HepG2 (cell line): ENCODE measurements at regions not wholly inside any gene's neighbourhood (a gene's known extent, or its start where the extent isn't known, plus 50 kb on each side); places are given as distances from the start of the nearest gene placed in this dataset.

Experiments used
- ATAC-seq: fragments of 200-7000 bp; cut with Tn5 transposase; 3 replicates; pipeline ENCODE4 v1.9.1; 2020; ENCODE audit warnings: mild to moderate bottlenecking, moderate library complexity
- BruUV-seq: library from RNA; stranded (reverse); fragments of 400-500 nt; replicated peaks from 2 replicates; lab custom pipeline; 2021; lab: Mats Ljungman, UMichigan
- CTCF ChIA-PET: fragments of 300-600 bp; formaldehyde crosslinking; extraction: SDS; loops from one replicate; lab custom pipeline; 2021; ENCODE audit warnings: low total read pairs, inconsistent platforms, low intra/inter-chr PET ratio; lab: Yijun Ruan, JAX
- POLR2A ChIA-PET: fragments of 350-600 bp; sonication (Branson Sonifier 250); formaldehyde crosslinking; loops from one replicate; lab custom pipeline; 2020; ENCODE audit warnings: antibody characterized with exemption, inconsistent platforms; lab: Yijun Ruan, JAX
- DNase-seq: peaks from one replicate; pipeline ENCODE4 v3.0.0-alpha.2; 2015; ENCODE audit warnings: low spot score
- FAIRE-seq: peaks from 3 replicates; lab custom pipeline; 2011; peaks lifted over from hg19 to GRCh38; lab: Jason Lieb, UNC
- H2AFZ ChIP-seq: one replicate; pipeline ENCODE4 v1.6.1; 2011; ENCODE audit warnings: low read length, inconsistent platforms
- H3K27ac ChIP-seq: fragments of 300-600 bp; 3 replicates; pipeline ENCODE4 v1.8.0; 2011; ENCODE audit warnings: mixed run types, mild to moderate bottlenecking, mixed read lengths, low read length, inconsistent platforms; ENCODE audit not compliant: insufficient read depth; ENCODE audit errors: extremely low read length
- H3K27me3 ChIP-seq, 2 experiments: fragments of 200-600 bp in 1 of 2; 2 replicates in 1 of 2; 3 replicates in 1 of 2; pipeline versions ENCODE4 v1.6.0 to v1.8.0; 2011; ENCODE audit warnings: low read length in 2 of 2, mild to moderate bottlenecking in 2 of 2, moderate library complexity in 2 of 2, inconsistent platforms in 1 of 2; ENCODE audit not compliant: insufficient read depth in 2 of 2, control insufficient read depth in 1 of 2
- H3K36me3 ChIP-seq, 2 experiments: fragments of 200-600 bp in 1 of 2; replicated peaks in 1 of 2; 2 replicates in 1 of 2; 3 replicates in 1 of 2; pipeline versions ENCODE4 v1.5.1 to v1.8.0; 2011; ENCODE audit warnings: low read length in 2 of 2, inconsistent platforms in 1 of 2; ENCODE audit not compliant: insufficient read depth in 2 of 2, control insufficient read depth in 1 of 2
- H3K4me1 ChIP-seq: 2 replicates; pipeline ENCODE4 v1.5.1; 2012; ENCODE audit warnings: low read length, inconsistent platforms; ENCODE audit not compliant: insufficient read depth
- H3K4me2 ChIP-seq: 2 replicates; pipeline ENCODE4 v1.6.0; 2011; ENCODE audit warnings: low read depth, low read length, inconsistent platforms
- H3K4me3 ChIP-seq, 3 experiments: fragments of 200-600 bp in 1 of 3; sonication (generic), shearing (Covaris generic) in 1 of 3; replicated peaks in 1 of 3; 2 replicates each; pipeline ENCODE4 v1.5.1; 2011 to 2016; ENCODE audit warnings: low read length in 3 of 3, inconsistent platforms in 2 of 3, low read depth in 2 of 3, mild to moderate bottlenecking in 2 of 3, control low read depth in 1 of 3, mixed read lengths in 1 of 3; ENCODE audit not compliant: insufficient read depth in 1 of 3
- H3K79me2 ChIP-seq: one replicate; pipeline ENCODE4 v1.6.1; 2011; ENCODE audit warnings: low read length, inconsistent platforms; ENCODE audit not compliant: insufficient read depth
- H3K9ac ChIP-seq: 2 replicates; pipeline ENCODE4 v1.6.0; 2011; ENCODE audit warnings: mild to moderate bottlenecking, low read depth, low read length, inconsistent platforms; ENCODE audit not compliant: insufficient read depth
- H3K9me3 ChIP-seq: 2 replicates; pipeline ENCODE4 v1.5.1; 2012; ENCODE audit warnings: mild to moderate bottlenecking, low read length
- H4K20me1 ChIP-seq: 2 replicates; pipeline ENCODE4 v1.6.0; 2011; ENCODE audit warnings: inconsistent platforms, mild to moderate bottlenecking, low read length, moderate library complexity; ENCODE audit not compliant: insufficient read depth
- ISX ChIP-seq: sonication (generic); formaldehyde crosslinking; conservative IDR thresholded peaks from 2 replicates; pipeline ENCODE4 v1.5.0; 2020; ENCODE audit warnings: missing genetic modification reagents
- MEIS2 ChIP-seq: sonication (generic); formaldehyde crosslinking; IDR thresholded peaks from 2 replicates; pipeline ENCODE4 v1.9.0; 2021; ENCODE audit warnings: mild to moderate bottlenecking, missing genetic modification reagents
- RFX5 ChIP-seq: IDR thresholded peaks from 2 replicates; pipeline ENCODE4 v1.6.1; 2011; ENCODE audit warnings: low read depth, low read length, improper control_type of control experiment
- SIN3B ChIP-seq: fragments of 150-350 bp; IDR thresholded peaks from 2 replicates; pipeline ENCODE4 v1.6.1; 2014; ENCODE audit warnings: low read length
- SP5 ChIP-seq: IDR thresholded peaks from 2 replicates; pipeline ENCODE4 v1.6.1; 2016; ENCODE audit warnings: low read depth, borderline replicate concordance
- SRY ChIP-seq: sonication (generic); formaldehyde crosslinking; IDR thresholded peaks from 2 replicates; pipeline ENCODE4 v1.8.0; 2022; ENCODE audit warnings: mild to moderate bottlenecking, missing genetic modification reagents
- XBP1 ChIP-seq: sonication (generic); formaldehyde crosslinking; IDR thresholded peaks from 2 replicates; pipeline ENCODE4 v1.5.0; 2020; ENCODE audit warnings: missing genetic modification reagents
- ZNF343 ChIP-seq: sonication (generic); formaldehyde crosslinking; IDR thresholded peaks from 2 replicates; pipeline ENCODE4 v1.4.0; 2020; ENCODE audit warnings: mild to moderate bottlenecking, missing genetic modification reagents
- ZNF44 ChIP-seq: sonication (generic); formaldehyde crosslinking; IDR thresholded peaks from 2 replicates; pipeline ENCODE4 v1.5.1; 2020; ENCODE audit warnings: mild to moderate bottlenecking, missing genetic modification reagents
- ZNF441 ChIP-seq: sonication (generic); formaldehyde crosslinking; IDR thresholded peaks from 2 replicates; pipeline ENCODE4 v1.7.0; 2021; ENCODE audit warnings: missing genetic modification reagents, borderline replicate concordance
- ZNF652 ChIP-seq: IDR thresholded peaks from 2 replicates; pipeline ENCODE4 v1.6.1; 2016; ENCODE audit warnings: low read depth, borderline replicate concordance
- ZNF782 ChIP-seq: sonication (generic); formaldehyde crosslinking; IDR thresholded peaks from 2 replicates; pipeline ENCODE4 v1.4.0; 2020; ENCODE audit warnings: missing genetic modification reagents, mild to moderate bottlenecking, borderline replicate concordance
- WGBS: methylation state at CpG from one replicate; pipeline ENCODE4 v1.1.6; 2017; ENCODE audit warnings: low lambda C conversion rate; 5-methylcytosine and 5-hydroxymethylcytosine counted together
- in situ Hi-C: cut with HindIII; loops from 2 replicates; pipeline ENCODE4 v1.10.0; 2017; ENCODE audit warnings: low pct_unique_long_range_greater_than_20kb; ENCODE audit not compliant: extremely low pct_ligation_motif_present
- intact Hi-C: fragments of 100-400 bp; cut with micrococcal nuclease; formaldehyde crosslinking; loops from one replicate; pipeline ENCODE4 v1.10.0; 2022; ENCODE audit not compliant: unreplicated experiment
- TF ChIP-seq, protein P1 (sequence below): sonication (generic); formaldehyde crosslinking; IDR thresholded peaks from 2 replicates; pipeline ENCODE4 v1.5.0; 2020; ENCODE audit warnings: mild to moderate bottlenecking, missing genetic modification reagents
- TF ChIP-seq, protein P2 (sequence below): sonication (generic); formaldehyde crosslinking; IDR thresholded peaks from 2 replicates; pipeline ENCODE4 v1.5.1; 2020; ENCODE audit warnings: missing genetic modification reagents, mild to moderate bottlenecking, borderline replicate concordance
- TF ChIP-seq, protein P3 (sequence below): sonication (generic); formaldehyde crosslinking; IDR thresholded peaks from 2 replicates; pipeline ENCODE4 v1.4.0; 2020; ENCODE audit warnings: missing genetic modification reagents
- TF ChIP-seq, protein P4 (sequence below): fragments of 450-650 bp; IDR thresholded peaks from 2 replicates; pipeline ENCODE4 v1.6.1; 2017

DNA sequence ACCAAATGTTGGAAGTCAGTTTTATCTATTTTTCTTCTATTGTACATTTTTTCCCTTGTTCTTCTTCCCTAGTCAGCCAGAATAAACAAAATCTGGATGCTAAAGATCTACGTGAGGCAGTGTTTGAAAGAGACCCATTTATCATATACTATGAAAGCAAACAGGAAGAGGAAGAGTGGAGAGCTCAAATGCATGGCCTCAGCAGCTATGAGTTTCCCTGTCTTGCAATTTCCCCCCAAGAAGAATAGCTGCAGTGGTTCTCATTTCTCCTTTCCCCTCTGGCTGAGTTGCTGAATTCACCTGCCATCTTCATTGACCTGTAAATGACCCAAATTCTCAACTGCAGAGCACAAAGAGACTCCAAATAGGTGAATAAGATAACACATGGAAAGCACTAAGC lies 347.1 kb upstream of the NRP1 start:
- no peak overlapping the region for H3K9ac ChIP-seq
- H3K4me3 ChIP-seq = no peak overlapping the region
- ATAC-seq (no peak), FAIRE-seq (no peak), DNase-seq (no peak)
- no peaks in the 10 kb centered on the region for H3K79me2 ChIP-seq
- intact Hi-C loops = no loop called here
- H3K4me2 ChIP-seq = no peak overlapping the region
- no peaks in the 10 kb centered on the region for H3K4me1 ChIP-seq
- no peaks in the 10 kb centered on the region for H3K9me3 ChIP-seq
- ChIA-PET CTCF (no interaction called here), POLR2A (no interaction called here)
- in situ Hi-C loops = no loop called here
- 0 out of 5 replicates have a peak, but pooled peaks cover 0 to 3% of the 10 kb centered on the region in 2 experiments for H3K27me3 ChIP-seq
- BruUV-seq = no TSS peak
- 56% methylated on average over 1 of the region's 1 CpG for WGBS
- no peaks in the 10 kb centered on the region for H3K36me3 ChIP-seq
- no peak overlapping the region for H2AFZ ChIP-seq
- H4K20me1 ChIP-seq = no peaks in the 10 kb centered on the region
- no peak overlapping the region for H3K27ac ChIP-seq
- TF ChIP-seq, protein P1, sequence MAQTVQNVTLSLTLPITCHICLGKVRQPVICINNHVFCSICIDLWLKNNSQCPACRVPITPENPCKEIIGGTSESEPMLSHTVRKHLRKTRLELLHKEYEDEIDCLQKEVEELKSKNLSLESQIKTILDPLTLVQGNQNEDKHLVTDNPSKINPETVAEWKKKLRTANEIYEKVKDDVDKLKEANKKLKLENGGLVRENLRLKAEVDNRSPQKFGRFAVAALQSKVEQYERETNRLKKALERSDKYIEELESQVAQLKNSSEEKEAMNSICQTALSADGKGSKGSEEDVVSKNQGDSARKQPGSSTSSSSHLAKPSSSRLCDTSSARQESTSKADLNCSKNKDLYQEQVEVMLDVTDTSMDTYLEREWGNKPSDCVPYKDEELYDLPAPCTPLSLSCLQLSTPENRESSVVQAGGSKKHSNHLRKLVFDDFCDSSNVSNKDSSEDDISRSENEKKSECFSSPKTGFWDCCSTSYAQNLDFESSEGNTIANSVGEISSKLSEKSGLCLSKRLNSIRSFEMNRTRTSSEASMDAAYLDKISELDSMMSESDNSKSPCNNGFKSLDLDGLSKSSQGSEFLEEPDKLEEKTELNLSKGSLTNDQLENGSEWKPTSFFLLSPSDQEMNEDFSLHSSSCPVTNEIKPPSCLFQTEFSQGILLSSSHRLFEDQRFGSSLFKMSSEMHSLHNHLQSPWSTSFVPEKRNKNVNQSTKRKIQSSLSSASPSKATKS (CRISPR knock-in tag) = no peak
- TF ChIP-seq, protein P2, sequence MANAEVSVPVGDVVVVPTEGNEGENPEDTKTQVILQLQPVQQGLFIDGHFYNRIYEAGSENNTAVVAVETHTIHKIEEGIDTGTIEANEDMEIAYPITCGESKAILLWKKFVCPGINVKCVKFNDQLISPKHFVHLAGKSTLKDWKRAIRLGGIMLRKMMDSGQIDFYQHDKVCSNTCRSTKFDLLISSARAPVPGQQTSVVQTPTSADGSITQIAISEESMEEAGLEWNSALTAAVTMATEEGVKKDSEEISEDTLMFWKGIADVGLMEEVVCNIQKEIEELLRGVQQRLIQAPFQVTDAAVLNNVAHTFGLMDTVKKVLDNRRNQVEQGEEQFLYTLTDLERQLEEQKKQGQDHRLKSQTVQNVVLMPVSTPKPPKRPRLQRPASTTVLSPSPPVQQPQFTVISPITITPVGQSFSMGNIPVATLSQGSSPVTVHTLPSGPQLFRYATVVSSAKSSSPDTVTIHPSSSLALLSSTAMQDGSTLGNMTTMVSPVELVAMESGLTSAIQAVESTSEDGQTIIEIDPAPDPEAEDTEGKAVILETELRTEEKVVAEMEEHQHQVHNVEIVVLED (CRISPR knock-in tag) = no peak
- TF ChIP-seq MEIS2 = no peak
- TF ChIP-seq ZNF343 (CRISPR knock-in tag) = no peak
- no peak for TF ChIP-seq ZNF441 (CRISPR knock-in tag)
- no peak for TF ChIP-seq SIN3B
- TF ChIP-seq ISX = no peak
- no peak for TF ChIP-seq SRY (CRISPR knock-in tag)
- TF ChIP-seq XBP1 (CRISPR knock-in tag) = no peak
- no peak for TF ChIP-seq SP5
- no peak for TF ChIP-seq ZNF44
- no peak for TF ChIP-seq RFX5
- TF ChIP-seq, protein P3, sequence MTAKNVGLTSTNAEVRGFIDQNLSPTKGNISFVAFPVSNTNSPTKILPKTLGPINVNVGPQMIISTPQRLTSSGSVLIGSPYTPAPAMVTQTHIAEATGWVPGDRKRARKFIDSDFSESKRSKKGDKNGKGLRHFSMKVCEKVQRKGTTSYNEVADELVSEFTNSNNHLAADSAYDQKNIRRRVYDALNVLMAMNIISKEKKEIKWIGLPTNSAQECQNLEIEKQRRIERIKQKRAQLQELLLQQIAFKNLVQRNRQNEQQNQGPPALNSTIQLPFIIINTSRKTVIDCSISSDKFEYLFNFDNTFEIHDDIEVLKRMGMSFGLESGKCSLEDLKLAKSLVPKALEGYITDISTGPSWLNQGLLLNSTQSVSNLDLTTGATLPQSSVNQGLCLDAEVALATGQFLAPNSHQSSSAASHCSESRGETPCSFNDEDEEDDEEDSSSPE (CRISPR knock-in tag) = no peak
- no peak for TF ChIP-seq ZNF652 (CRISPR knock-in tag)
- TF ChIP-seq, protein P4, sequence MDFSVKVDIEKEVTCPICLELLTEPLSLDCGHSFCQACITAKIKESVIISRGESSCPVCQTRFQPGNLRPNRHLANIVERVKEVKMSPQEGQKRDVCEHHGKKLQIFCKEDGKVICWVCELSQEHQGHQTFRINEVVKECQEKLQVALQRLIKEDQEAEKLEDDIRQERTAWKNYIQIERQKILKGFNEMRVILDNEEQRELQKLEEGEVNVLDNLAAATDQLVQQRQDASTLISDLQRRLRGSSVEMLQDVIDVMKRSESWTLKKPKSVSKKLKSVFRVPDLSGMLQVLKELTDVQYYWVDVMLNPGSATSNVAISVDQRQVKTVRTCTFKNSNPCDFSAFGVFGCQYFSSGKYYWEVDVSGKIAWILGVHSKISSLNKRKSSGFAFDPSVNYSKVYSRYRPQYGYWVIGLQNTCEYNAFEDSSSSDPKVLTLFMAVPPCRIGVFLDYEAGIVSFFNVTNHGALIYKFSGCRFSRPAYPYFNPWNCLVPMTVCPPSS = no peak
- TF ChIP-seq ZNF782 (CRISPR knock-in tag) = no peak
